PC-9 (cell line): ENCODE measurements at regions not wholly inside any gene's neighbourhood (a gene's known extent, or its start where the extent isn't known, plus 50 kb on each side); places are given as distances from the start of the nearest gene placed in this dataset.

Experiments
- CTCF ChIP-seq: fragments of 200-600 bp; sonication (generic); conservative IDR thresholded peaks from 2 replicates; pipeline ENCODE4 v1.6.1; 2017; ENCODE audit warnings: mixed run types, antibody characterized with exemption, mild to moderate bottlenecking, moderate library complexity
- EZH2 ChIP-seq: fragments of 200-600 bp; sonication (generic); IDR thresholded peaks from 2 replicates; pipeline ENCODE4 v1.8.0; 2017; ENCODE audit warnings: antibody characterized with exemption, low read depth

- TF ChIP-seq CTCF (no peak), EZH2 (no peak)
Observed at GRCh38 chr17:74137416-74137815, 66.1 kb upstream of the RPL38 start.
